Keratinocyte (primary cell): ENCODE measurements at regions not wholly inside any gene's neighbourhood (a gene's known extent, or its start where the extent isn't known, plus 50 kb on each side); places are given as distances from the start of the nearest gene placed in this dataset.

ENCODE experiments used
- CTCF ChIP-seq, 3 experiments: IDR thresholded peaks in 1 of 3; conservative IDR thresholded peaks in 1 of 3; optimal IDR thresholded peaks in 1 of 3; 2 replicates in 2 of 3; 3 replicates in 1 of 3; pipeline versions ENCODE3 to v1.5.1; 2011; ENCODE audit warnings: low read length in 3 of 3, mild to moderate bottlenecking in 3 of 3, moderate library complexity in 2 of 3, control low read depth in 1 of 3, inconsistent platforms in 1 of 3; ENCODE audit not compliant: insufficient read depth in 2 of 3; ENCODE audit errors: extremely low read depth in 1 of 3
- EZH2 ChIP-seq: IDR thresholded peaks from one replicate; pipeline ENCODE4 v1.6.1; 2012; ENCODE audit warnings: inconsistent platforms, mild to moderate bottlenecking, low read length, moderate library complexity

DNA sequence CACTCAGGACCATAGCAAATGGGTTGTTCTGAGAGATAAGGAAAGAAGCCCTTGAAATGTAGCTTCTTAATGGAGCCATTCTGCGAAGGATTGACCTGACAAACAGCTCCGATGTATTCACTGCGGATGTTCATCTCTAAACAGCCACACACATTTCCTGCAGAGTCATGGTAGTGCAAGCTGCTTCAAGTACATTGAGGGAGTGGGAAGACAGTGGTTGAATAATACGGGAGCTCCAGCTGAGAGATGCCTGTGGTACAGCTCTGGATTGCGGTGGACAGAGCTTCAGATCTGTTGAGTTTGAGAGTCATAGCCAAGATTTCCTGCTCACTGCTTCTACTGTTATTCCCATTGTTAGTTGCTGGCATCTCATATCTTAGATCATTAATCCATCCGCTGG, 86.6 kb downstream of the ZBTB18 start:
- TF ChIP-seq CTCF (optimal IDR thresholded peaks at IDR 0.05 in 1 of 3, IDR thresholded peaks at IDR 0.05 in 1 of 3, conservative IDR thresholded peaks at IDR 0.05 in 1 of 3; ENCODE audit: extremely low read depth in 1 of 3, insufficient read depth in 2 of 3, low read length in 3 of 3) = no peak
- no peak for TF ChIP-seq EZH2
